Ovary (tissue), 3 donors: ENCODE measurements at regions not wholly inside any gene's neighbourhood (a gene's known extent, or its start where the extent isn't known, plus 50 kb on each side); places are given as distances from the start of the nearest gene placed in this dataset.

Experiments used
- CTCF ChIP-seq, 3 donors: fragments of 450-650 bp in 2 of 3; fragments of 200-600 bp in 1 of 3; IDR thresholded peaks; one replicate each; pipeline versions ENCODE4 v1.5.1 to v1.8.0; 2016 to 2022; ENCODE audit warnings: antibody characterized with exemption in 3 of 3, mild to moderate bottlenecking in 1 of 3
- POLR2A ChIP-seq: fragments of 450-650 bp; IDR thresholded peaks from one replicate; pipeline ENCODE4 v1.6.1; 2017; ENCODE audit warnings: antibody characterized with exemption, mild to moderate bottlenecking, moderate library complexity
- donor health status: DM: no; HTN: no; CAD: no.

- no peak for TF ChIP-seq POLR2A
- TF ChIP-seq CTCF (IDR thresholded peaks at IDR 0.05): no peak
Measured at GRCh38 chr12:89984846-89985245, 276.2 kb upstream of the ATP2B1 start.
